ENCODE measurements at regions not wholly inside any gene's neighbourhood (a gene's known extent, or its start where the extent isn't known, plus 50 kb on each side); places are given as distances from the start of the nearest gene placed in this dataset.

- TF ChIP-seq CTCF (IDR thresholded peaks at IDR 0.05), result no peak
- no peak overlapping the region for H3K27ac Mint-ChIP-seq (ENCODE audit: unreplicated experiment)
- H3K4me1 Mint-ChIP-seq (ENCODE audit: low read depth), result peaks cover 6% of the 10 kb centered on the region
- H3K9me3 Mint-ChIP-seq (ENCODE audit: low read depth), result peaks cover 29% of the 10 kb centered on the region
- no peaks in the 10 kb centered on the region for H3K27me3 Mint-ChIP-seq (ENCODE audit: low read depth)
- DNase-seq (ENCODE audit: low spot score), result no peak
- no peak overlapping the region for H3K4me3 Mint-ChIP-seq (ENCODE audit: unreplicated experiment)
- peaks cover 11% of the 10 kb centered on the region for H3K36me3 Mint-ChIP-seq (ENCODE audit: low read depth)
Observed at GRCh38 chr2:111626037-111626864, 257.7 kb downstream of the ANAPC1 start.

GRCh38 chr2:111626865-111627163 is 257.2 kb downstream of the ANAPC1 start:
- no peak overlapping the region for H3K27ac Mint-ChIP-seq (ENCODE audit: unreplicated experiment)
- H3K4me3 Mint-ChIP-seq (ENCODE audit: unreplicated experiment), result no peak overlapping the region
- H3K36me3 Mint-ChIP-seq (ENCODE audit: low read depth), result peaks cover 11% of the 10 kb centered on the region
- no peaks in the 10 kb centered on the region for H3K27me3 Mint-ChIP-seq (ENCODE audit: low read depth)
- H3K4me1 Mint-ChIP-seq (ENCODE audit: low read depth), result peaks cover 10% of the 10 kb centered on the region
- H3K9me3 Mint-ChIP-seq (ENCODE audit: low read depth), result peaks cover 29% of the 10 kb centered on the region
- TF ChIP-seq CTCF (IDR thresholded peaks at IDR 0.05), result no peak
- no peak for DNase-seq (ENCODE audit: low spot score)

- Mint-ChIP-seq H3K4me3 (ENCODE audit: unreplicated experiment) (no peak overlapping the region), H3K27me3 (ENCODE audit: low read depth) (no peaks in the 10 kb centered on the region), H3K9me3 (ENCODE audit: low read depth) (peaks cover 29% of the 10 kb centered on the region), H3K36me3 (ENCODE audit: low read depth) (peaks cover 11% of the 10 kb centered on the region), H3K27ac (ENCODE audit: unreplicated experiment) (no peak overlapping the region), H3K4me1 (ENCODE audit: low read depth) (peaks cover 14% of the 10 kb centered on the region)
- no peak for TF ChIP-seq CTCF (IDR thresholded peaks at IDR 0.05)
- DNase-seq (ENCODE audit: low spot score), result no peak
Observed at GRCh38 chr2:111627256-111627655, 256.7 kb downstream of the ANAPC1 start.

GRCh38 chr2:111628221-111628620 is 255.8 kb downstream of the ANAPC1 start:
- no peak for DNase-seq (ENCODE audit: low spot score)
- peaks cover 24% of the 10 kb centered on the region for H3K4me1 Mint-ChIP-seq (ENCODE audit: low read depth)
- H3K4me3 Mint-ChIP-seq (ENCODE audit: unreplicated experiment), result no peak overlapping the region
- H3K36me3 Mint-ChIP-seq (ENCODE audit: low read depth), result peaks cover 11% of the 10 kb centered on the region
- TF ChIP-seq CTCF (IDR thresholded peaks at IDR 0.05), result no peak
- no peaks in the 10 kb centered on the region for H3K27me3 Mint-ChIP-seq (ENCODE audit: low read depth)
- H3K27ac Mint-ChIP-seq (ENCODE audit: unreplicated experiment), result no peak overlapping the region
- H3K9me3 Mint-ChIP-seq (ENCODE audit: low read depth), result peaks cover 29% of the 10 kb centered on the region

GRCh38 chr2:111629983-111630382 is 254.0 kb downstream of the ANAPC1 start:
- TF ChIP-seq CTCF (IDR thresholded peaks at IDR 0.05), result no peak
- Mint-ChIP-seq H3K4me3 (ENCODE audit: unreplicated experiment) (no peak overlapping the region), H3K36me3 (ENCODE audit: low read depth) (peaks cover 12% of the 10 kb centered on the region), H3K4me1 (ENCODE audit: low read depth) (peaks cover 26% of the 10 kb centered on the region), H3K9me3 (ENCODE audit: low read depth) (peaks cover 30% of the 10 kb centered on the region), H3K27me3 (ENCODE audit: low read depth) (no peaks in the 10 kb centered on the region), H3K27ac (ENCODE audit: unreplicated experiment) (no peak overlapping the region)
- DNase-seq (ENCODE audit: low spot score), result no peak

Measured in chondrocyte (in vitro differentiated cells).